Trophoblast cell (in vitro differentiated cells and primary cell): ENCODE measurements at regions not wholly inside any gene's neighbourhood (a gene's known extent, or its start where the extent isn't known, plus 50 kb on each side); places are given as distances from the start of the nearest gene placed in this dataset.

Source experiments
- DNase-seq, 2 donors: peaks; one replicate each; pipeline ENCODE4 v3.0.0-alpha.2; 2016
- H2AFZ ChIP-seq: 2 replicates; pipeline ENCODE4 v1.6.1; 2013; ENCODE audit warnings: low read length, moderate library complexity, mild to moderate bottlenecking; ENCODE audit not compliant: insufficient read depth, poor library complexity
- H2AK5ac ChIP-seq: 2 replicates; pipeline ENCODE4 v1.6.1; 2013; ENCODE audit warnings: mild to moderate bottlenecking, low read length
- H2BK120ac ChIP-seq: 2 replicates; pipeline ENCODE4 v1.6.1; 2013; ENCODE audit warnings: low read length, mild to moderate bottlenecking, moderate library complexity; ENCODE audit not compliant: insufficient read depth, poor library complexity
- H2BK12ac ChIP-seq: 2 replicates; pipeline ENCODE4 v1.6.1; 2013; ENCODE audit warnings: mild to moderate bottlenecking, low read length, moderate library complexity
- H2BK5ac ChIP-seq: 2 replicates; pipeline ENCODE4 v1.6.1; 2013; ENCODE audit warnings: low read length, low read depth, moderate library complexity, mild to moderate bottlenecking; ENCODE audit not compliant: poor library complexity
- H3K14ac ChIP-seq: 2 replicates; pipeline ENCODE4 v1.6.1; 2013; ENCODE audit warnings: mild to moderate bottlenecking, low read length
- H3K18ac ChIP-seq: 2 replicates; pipeline ENCODE4 v1.6.1; 2013; ENCODE audit warnings: mild to moderate bottlenecking, low read length
- H3K23ac ChIP-seq: 2 replicates; pipeline ENCODE4 v1.6.1; 2013; ENCODE audit warnings: low read length
- H3K27ac ChIP-seq: 2 replicates; pipeline ENCODE4 v1.5.1; 2013; ENCODE audit warnings: low read depth, mild to moderate bottlenecking, inconsistent platforms, low read length, moderate library complexity
- H3K27me3 ChIP-seq: 2 replicates; pipeline ENCODE4 v1.6.1; 2013; ENCODE audit warnings: inconsistent platforms, mild to moderate bottlenecking, low read length, moderate library complexity; ENCODE audit not compliant: insufficient read depth
- H3K36me3 ChIP-seq, 2 experiments: 1 replicate in 1 of 2; 2 replicates in 1 of 2; pipeline ENCODE4 v1.6.1; 2013; ENCODE audit warnings: low read length in 2 of 2, mild to moderate bottlenecking in 2 of 2, moderate library complexity in 1 of 2; ENCODE audit not compliant: insufficient read depth in 2 of 2, control insufficient read depth in 1 of 2
- H3K4ac ChIP-seq: 2 replicates; pipeline ENCODE4 v1.6.1; 2013; ENCODE audit warnings: low read depth, mild to moderate bottlenecking, low read length, moderate library complexity
- H3K4me1 ChIP-seq, 2 experiments: 1 replicate in 1 of 2; 2 replicates in 1 of 2; pipeline ENCODE4 v1.6.1; 2013; ENCODE audit warnings: low read length in 2 of 2, mild to moderate bottlenecking in 2 of 2, moderate library complexity in 1 of 2; ENCODE audit not compliant: insufficient read depth in 2 of 2, control insufficient read depth in 1 of 2
- H3K4me2 ChIP-seq: 2 replicates; pipeline ENCODE4 v1.6.1; 2013; ENCODE audit warnings: inconsistent platforms, mild to moderate bottlenecking, low read length, moderate library complexity
- H3K4me3 ChIP-seq: 2 replicates; pipeline ENCODE4 v1.5.1; 2013; ENCODE audit warnings: mild to moderate bottlenecking, low read depth, low read length, inconsistent platforms
- H3K79me1 ChIP-seq: one replicate; pipeline ENCODE4 v1.6.1; 2013; ENCODE audit warnings: low read length
- H3K79me2 ChIP-seq: 2 replicates; pipeline ENCODE4 v1.6.1; 2013; ENCODE audit warnings: low read length, mild to moderate bottlenecking; ENCODE audit not compliant: control insufficient read depth, insufficient read depth, poor library complexity
- H3K9ac ChIP-seq: 2 replicates; pipeline ENCODE4 v1.6.1; 2013; ENCODE audit warnings: mild to moderate bottlenecking, low read length
- H3K9me3 ChIP-seq: 2 replicates; pipeline ENCODE4 v1.6.1; 2013; ENCODE audit warnings: low read depth, mild to moderate bottlenecking, control low read depth, inconsistent platforms, low read length; ENCODE audit not compliant: insufficient read depth
- H4K12ac ChIP-seq: 2 replicates; pipeline ENCODE4 v1.6.1; 2013; ENCODE audit warnings: low read depth, mild to moderate bottlenecking, low read length, moderate library complexity
- H4K8ac ChIP-seq: 2 replicates; pipeline ENCODE4 v1.6.1; 2013; ENCODE audit warnings: low read depth, mild to moderate bottlenecking, low read length, moderate library complexity
- H4K91ac ChIP-seq: one replicate; pipeline ENCODE4 v1.6.1; 2013; ENCODE audit warnings: low read depth, mild to moderate bottlenecking, low read length, moderate library complexity
- WGBS: extraction: QIAGEN DNeasy Blood & Tissue Kit; methylation state at CpG from one replicate; pipeline ENCODE4 v1.1.7; 2013; ENCODE audit warnings: missing lambda C conversion rate; ENCODE audit not compliant: insufficient read length, insufficient coverage; ENCODE audit errors: extremely low coverage; 5-methylcytosine and 5-hydroxymethylcytosine counted together

DNA sequence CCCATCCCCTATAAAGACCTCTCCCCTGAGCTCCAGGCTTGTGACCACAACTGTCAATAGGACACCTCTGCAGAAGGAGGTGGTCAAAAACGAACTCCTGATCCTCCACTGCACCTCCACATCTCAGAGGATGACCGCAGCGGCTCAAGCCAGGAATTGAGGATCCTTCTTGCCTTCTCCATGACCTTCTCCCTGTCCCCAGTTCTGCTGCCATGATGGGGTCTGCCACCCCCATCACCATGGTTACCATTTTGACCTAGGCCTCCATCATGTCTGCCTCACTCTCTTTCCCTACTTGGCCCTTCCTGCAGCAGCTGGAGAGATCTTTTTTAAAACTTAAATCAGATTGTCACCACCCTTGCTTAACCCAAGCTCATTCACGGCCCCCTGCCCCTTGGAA lies 81.3 kb upstream of the LINGO1 start:
- H2AK5ac ChIP-seq: no peak overlapping the region
- H3K27me3 ChIP-seq: no peaks in the 10 kb centered on the region
- H4K91ac ChIP-seq: no peak overlapping the region
- H3K18ac ChIP-seq: no peak overlapping the region
- H2AFZ ChIP-seq: no peak overlapping the region
- H3K14ac ChIP-seq: no peak overlapping the region
- H2BK12ac ChIP-seq: no peak overlapping the region
- no peak overlapping the region for H3K4me3 ChIP-seq
- H3K4me1 ChIP-seq: no peaks in the 10 kb centered on the region
- H3K9ac ChIP-seq: no peak overlapping the region
- no peak overlapping the region for H3K23ac ChIP-seq
- peaks cover 4% of the 10 kb centered on the region for H3K9me3 ChIP-seq
- H3K27ac ChIP-seq: no peak overlapping the region
- no peak overlapping the region for H3K4me2 ChIP-seq
- H3K79me1 ChIP-seq: no peaks in the 10 kb centered on the region
- no peak overlapping the region for H4K8ac ChIP-seq
- WGBS: no CpG with 5 or more reads among the region's 4 CpGs
- no peak overlapping the region for H2BK120ac ChIP-seq
- no peaks in the 10 kb centered on the region for H3K36me3 ChIP-seq
- H4K12ac ChIP-seq: no peak overlapping the region
- no peak overlapping the region for H2BK5ac ChIP-seq
- no peak overlapping the region for H3K4ac ChIP-seq
- DNase-seq: no peak
- no peaks in the 10 kb centered on the region for H3K79me2 ChIP-seq

- DNase-seq: no peak
- H3K23ac ChIP-seq: no peak overlapping the region
- no peaks in the 10 kb centered on the region for H3K4me1 ChIP-seq
- no peak overlapping the region for H2AK5ac ChIP-seq
- no peak overlapping the region for H4K12ac ChIP-seq
- H3K9me3 ChIP-seq: peaks cover 4% of the 10 kb centered on the region
- no peak overlapping the region for H3K4me2 ChIP-seq
- no peak overlapping the region for H2BK12ac ChIP-seq
- H2BK120ac ChIP-seq: no peak overlapping the region
- no peak overlapping the region for H4K91ac ChIP-seq
- no peak overlapping the region for H3K18ac ChIP-seq
- no CpG with 5 or more reads among the region's 10 CpGs for WGBS
- H3K36me3 ChIP-seq: no peaks in the 10 kb centered on the region
- no peak overlapping the region for H2AFZ ChIP-seq
- no peak overlapping the region for H4K8ac ChIP-seq
- H3K14ac ChIP-seq: no peak overlapping the region
- no peak overlapping the region for H3K4ac ChIP-seq
- no peaks in the 10 kb centered on the region for H3K27me3 ChIP-seq
- H2BK5ac ChIP-seq: no peak overlapping the region
- no peak overlapping the region for H3K9ac ChIP-seq
- H3K79me2 ChIP-seq: no peaks in the 10 kb centered on the region
- no peak overlapping the region for H3K27ac ChIP-seq
- H3K4me3 ChIP-seq: no peak overlapping the region
- H3K79me1 ChIP-seq: no peaks in the 10 kb centered on the region
Observed at GRCh38 chr15:77713281-77713680, 80.6 kb upstream of the LINGO1 start.

DNA sequence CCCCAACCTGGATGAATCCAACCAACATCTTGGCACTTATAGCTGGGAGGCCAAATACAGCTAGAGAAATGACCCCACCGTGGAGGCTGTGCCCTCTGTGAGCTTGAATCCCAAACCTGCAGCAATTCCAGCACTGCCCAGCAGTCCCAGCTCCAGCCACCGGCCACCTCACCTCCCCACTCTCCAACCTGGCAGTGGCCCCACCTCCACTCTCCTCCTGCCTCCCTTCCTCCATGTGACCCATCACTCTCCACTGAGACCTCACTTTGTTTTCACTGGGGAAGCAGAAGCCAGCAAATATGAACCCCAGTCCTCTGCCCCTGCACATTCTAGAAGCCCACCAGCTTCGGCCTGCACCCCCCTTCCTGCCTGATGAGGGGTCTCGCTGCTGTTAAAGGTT lies 79.7 kb upstream of the LINGO1 start:
- Histone ChIP-seq H3K27me3 (no peaks in the 10 kb centered on the region), H3K36me3 (no peaks in the 10 kb centered on the region), H2BK5ac (no peak overlapping the region), H3K4me2 (no peak overlapping the region), H3K9ac (no peak overlapping the region), H2AK5ac (no peak overlapping the region), H4K12ac (no peak overlapping the region), H2BK12ac (no peak overlapping the region), H3K4ac (no peak overlapping the region), H3K23ac (no peak overlapping the region), H3K27ac (no peak overlapping the region), H3K4me1 (no peaks in the 10 kb centered on the region), H3K4me3 (no peak overlapping the region), H4K8ac (no peak overlapping the region), H2AFZ (no peak overlapping the region), H3K18ac (no peak overlapping the region), H3K79me2 (no peaks in the 10 kb centered on the region), H2BK120ac (no peak overlapping the region), H3K14ac (no peak overlapping the region), H3K9me3 (peaks cover 4% of the 10 kb centered on the region), H4K91ac (no peak overlapping the region), H3K79me1 (no peaks in the 10 kb centered on the region)
- DNase-seq: no peak
- WGBS: no CpG with 5 or more reads among the region's 4 CpGs

DNA sequence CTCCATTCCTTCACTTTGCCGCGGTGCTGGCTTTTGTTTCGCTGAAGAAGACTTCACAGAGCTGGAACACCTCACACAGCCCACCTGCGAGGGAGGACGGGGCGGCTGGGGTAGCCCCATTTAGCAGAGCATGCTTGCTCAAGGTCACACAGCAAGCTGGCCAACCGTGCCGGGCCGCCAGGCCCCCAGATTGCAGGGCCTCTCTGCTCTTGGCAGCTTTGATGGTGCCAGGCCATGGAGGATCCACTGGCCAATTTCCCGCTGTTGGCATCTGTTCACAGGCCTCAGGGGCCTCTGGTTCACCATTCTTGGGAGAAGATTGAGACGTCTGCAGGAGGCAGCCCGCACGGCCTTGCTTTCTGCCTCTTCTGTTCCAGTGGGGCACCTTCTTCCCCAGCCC lies 77.9 kb upstream of the LINGO1 start:
- no CpG with 5 or more reads among the region's 13 CpGs for WGBS
- Histone ChIP-seq H3K18ac (no peak overlapping the region), H3K79me1 (no peaks in the 10 kb centered on the region), H3K4ac (no peak overlapping the region), H4K8ac (no peak overlapping the region), H2AFZ (no peak overlapping the region), H2BK120ac (no peak overlapping the region), H3K4me2 (no peak overlapping the region), H3K27ac (no peak overlapping the region), H3K9ac (no peak overlapping the region), H3K4me3 (no peak overlapping the region), H2BK12ac (no peak overlapping the region), H3K4me1 (no peaks in the 10 kb centered on the region), H3K27me3 (no peaks in the 10 kb centered on the region), H3K36me3 (no peaks in the 10 kb centered on the region), H3K79me2 (no peaks in the 10 kb centered on the region), H2BK5ac (no peak overlapping the region), H2AK5ac (no peak overlapping the region), H3K9me3 (peaks cover 4% of the 10 kb centered on the region), H3K14ac (no peak overlapping the region), H4K91ac (no peak overlapping the region), H4K12ac (no peak overlapping the region), H3K23ac (no peak overlapping the region)
- no peak for DNase-seq
